HG02588 (cell line): ENCODE measurements at regions not wholly inside any gene's neighbourhood (a gene's known extent, or its start where the extent isn't known, plus 50 kb on each side); places are given as distances from the start of the nearest gene placed in this dataset.

Experiments used
- ATAC-seq: cut with Tn5 transposase; IDR thresholded peaks from one replicate; pipeline ENCODE4 v1.9.1; 2021; ENCODE audit warnings: mild to moderate bottlenecking, moderate library complexity; ENCODE audit not compliant: unreplicated experiment

GRCh38 chr5:73395256-73395655, 53.3 kb downstream of the FOXD1 start:
- ATAC-seq, result no peak

- no peak for ATAC-seq
Measured at GRCh38 chr5:73394610-73395009, 54.0 kb downstream of the FOXD1 start.

- ATAC-seq, result no peak
Measured at GRCh38 chr5:73393611-73394489, 54.7 kb downstream of the FOXD1 start.

- ATAC-seq, result no peak
Measured at GRCh38 chr5:73392775-73393174, 55.8 kb downstream of the FOXD1 start.

- no peak for ATAC-seq
Measured at GRCh38 chr5:73391441-73391881, 57.1 kb downstream of the FOXD1 start.

GRCh38 chr5:73390972-73391371, 57.6 kb downstream of the FOXD1 start:
- ATAC-seq, result no peak

GRCh38 chr5:73388740-73389139, 59.8 kb downstream of the FOXD1 start:
- ATAC-seq, result no peak

GRCh38 chr5:73388306-73388684, 60.3 kb downstream of the FOXD1 start:
- ATAC-seq, result no peak

GRCh38 chr5:73387601-73388305, 60.8 kb downstream of the FOXD1 start:
- ATAC-seq, result peak; percentile 93

- peak; percentile 31 for ATAC-seq
Measured at GRCh38 chr5:73387149-73387591, 61.4 kb downstream of the FOXD1 start.

- no peak for ATAC-seq
Measured at GRCh38 chr5:73384861-73385260, 63.7 kb downstream of the FOXD1 start.

- ATAC-seq, result no peak
Measured at GRCh38 chr5:73382401-73382740, 66.2 kb downstream of the FOXD1 start.

GRCh38 chr5:73381590-73382400, 66.8 kb downstream of the FOXD1 start:
- ATAC-seq, result no peak

GRCh38 chr5:73380710-73381589, 67.6 kb downstream of the FOXD1 start:
- no peak for ATAC-seq

GRCh38 chr5:73380041-73380440, 68.5 kb downstream of the FOXD1 start:
- no peak for ATAC-seq

GRCh38 chr5:73379435-73379834, 69.1 kb downstream of the FOXD1 start:
- no peak for ATAC-seq

GRCh38 chr5:73378765-73379164, 69.8 kb downstream of the FOXD1 start:
- ATAC-seq, result no peak

GRCh38 chr5:73378070-73378469, 70.5 kb downstream of the FOXD1 start:
- ATAC-seq, result no peak

GRCh38 chr5:73376618-73377170, 71.9 kb downstream of the FOXD1 start:
- ATAC-seq, result no peak

GRCh38 chr5:73375949-73376348, 72.6 kb downstream of the FOXD1 start:
- ATAC-seq, result no peak
